GM19240 (cell line): ENCODE measurements at regions not wholly inside any gene's neighbourhood (a gene's known extent, or its start where the extent isn't known, plus 50 kb on each side); places are given as distances from the start of the nearest gene placed in this dataset.
A peak's percentile ranks its signal among the peaks of the same experiment; 100 is the strongest.
"Not testable (repeated sequence)": the region's sequence is repeated elsewhere in the genome, so short reads cannot be mapped to it uniquely, and the experiment has no call there.

Experiments used
- DNase-seq: peaks from one replicate; pipeline ENCODE4 v3.0.0; 2011; ENCODE audit warnings: low spot score; ENCODE audit not compliant: insufficient read length

DNA sequence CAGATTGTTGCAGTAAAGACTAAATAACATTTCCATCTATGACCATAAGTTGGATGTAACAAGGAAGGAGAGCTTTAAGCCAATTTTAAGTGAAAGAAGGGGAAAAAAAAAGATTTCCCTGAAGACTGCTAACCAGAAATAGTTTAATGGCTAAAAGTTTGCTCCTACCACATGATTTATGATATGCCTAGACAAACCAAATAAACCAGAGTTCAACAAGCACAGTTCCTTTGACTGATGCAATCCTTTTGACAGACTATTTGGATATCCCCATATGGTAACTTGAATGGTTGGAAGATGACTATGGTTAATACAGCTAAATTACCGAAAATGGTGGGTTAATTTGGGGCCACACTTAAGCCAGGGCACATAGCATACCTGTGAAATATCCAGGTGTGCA lies 338.5 kb downstream of the CETN3 start:
- DNase-seq = no peak

DNA sequence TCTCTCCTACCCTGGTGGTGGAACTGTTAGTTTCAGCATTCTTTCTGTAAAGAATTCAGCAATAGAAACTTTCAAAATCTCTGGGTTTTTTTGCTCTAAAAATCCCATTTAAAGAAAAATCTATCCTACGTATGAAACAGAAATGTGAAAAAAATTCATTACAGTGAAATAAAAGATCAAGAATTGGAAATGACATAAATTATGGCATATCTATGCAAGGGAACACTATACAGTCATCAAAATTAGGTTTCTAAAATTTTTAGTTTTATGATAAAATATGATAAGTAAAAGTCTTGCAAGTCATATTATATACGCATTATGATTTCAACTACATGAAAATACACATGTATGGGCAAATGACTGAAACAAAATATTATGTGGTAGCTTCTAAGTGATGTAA lies 342.6 kb downstream of the CETN3 start:
- DNase-seq = no peak

DNA sequence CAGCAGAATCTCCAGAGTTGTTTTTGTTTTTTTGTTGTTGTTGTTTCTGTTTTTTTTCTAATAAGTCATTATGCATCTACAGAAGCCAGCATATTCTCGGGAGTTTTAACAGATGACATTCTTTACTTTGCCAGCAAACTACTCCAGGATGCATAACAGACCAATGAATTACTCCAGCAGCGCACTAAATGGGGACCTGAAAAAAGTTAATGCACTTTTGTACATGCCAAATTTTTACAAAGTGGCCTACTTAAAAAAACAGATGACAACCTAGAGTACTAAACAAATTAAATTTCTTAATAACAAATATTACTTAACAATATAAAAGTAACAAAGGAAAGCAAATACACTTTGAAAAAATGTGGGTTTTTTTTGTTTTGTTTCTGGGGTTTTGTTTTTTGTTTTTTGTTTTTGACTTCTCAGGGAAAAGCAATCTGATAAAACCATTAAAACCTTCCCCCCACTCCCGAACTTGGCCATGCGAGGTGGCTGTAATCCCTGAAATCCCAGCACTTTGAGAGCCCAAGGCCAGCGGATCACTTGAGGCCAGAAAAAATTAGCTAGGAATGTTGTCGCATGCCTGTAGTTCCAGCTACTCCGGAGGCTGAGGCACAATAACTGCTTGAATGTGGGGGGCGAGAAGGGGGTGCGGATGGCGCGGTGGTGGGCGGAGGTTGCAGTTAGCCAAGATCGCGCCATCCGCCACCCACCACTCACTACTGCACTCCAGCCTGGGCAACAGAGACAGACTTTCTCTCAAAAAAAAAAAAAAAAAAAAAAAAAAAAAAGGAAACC lies 352.4 kb downstream of the CETN3 start:
- DNase-seq = no peak

DNA sequence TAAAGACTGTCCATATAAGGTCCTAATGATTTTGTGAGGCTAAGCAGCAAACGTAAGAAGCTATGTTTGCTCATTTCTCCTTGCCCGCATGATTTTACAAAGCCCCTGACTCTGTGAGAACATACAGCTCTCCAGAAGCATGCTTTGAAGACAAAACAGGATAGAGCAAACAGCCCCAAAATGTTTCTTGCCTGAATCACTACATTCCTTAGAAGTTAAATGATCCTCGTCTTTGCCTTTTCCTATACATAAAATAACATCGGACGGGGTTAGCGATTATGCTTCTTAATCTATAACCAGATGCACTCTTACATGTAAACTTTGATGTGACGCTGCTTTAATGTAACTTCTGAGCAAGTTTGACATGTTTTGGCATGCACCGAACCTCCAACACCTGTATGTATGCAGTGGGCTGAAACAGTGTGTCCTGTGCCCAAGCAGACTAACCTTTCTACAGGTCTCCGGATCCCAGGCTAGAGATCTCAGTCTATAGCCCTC lies 353.7 kb downstream of the CETN3 start:
- DNase-seq = no peak

DNA sequence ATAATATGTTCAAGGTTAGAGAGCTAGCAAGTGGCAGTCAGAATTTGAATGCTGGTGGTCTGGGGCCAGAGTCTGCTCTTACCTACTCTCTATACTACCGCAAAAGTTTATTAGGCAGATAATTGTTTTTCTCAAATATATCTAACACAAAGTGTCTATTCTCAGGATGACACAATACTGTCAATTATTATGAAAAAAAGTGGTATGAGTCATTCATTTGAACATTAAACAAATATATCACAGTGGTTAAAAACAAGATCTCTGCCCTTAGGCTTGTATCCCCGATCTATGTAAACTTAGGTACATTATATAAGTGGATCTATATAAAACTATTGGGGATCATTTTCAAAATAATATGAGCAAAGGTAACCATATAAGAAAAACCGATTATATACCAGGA lies 354.9 kb downstream of the CETN3 start:
- no peak for DNase-seq

DNA sequence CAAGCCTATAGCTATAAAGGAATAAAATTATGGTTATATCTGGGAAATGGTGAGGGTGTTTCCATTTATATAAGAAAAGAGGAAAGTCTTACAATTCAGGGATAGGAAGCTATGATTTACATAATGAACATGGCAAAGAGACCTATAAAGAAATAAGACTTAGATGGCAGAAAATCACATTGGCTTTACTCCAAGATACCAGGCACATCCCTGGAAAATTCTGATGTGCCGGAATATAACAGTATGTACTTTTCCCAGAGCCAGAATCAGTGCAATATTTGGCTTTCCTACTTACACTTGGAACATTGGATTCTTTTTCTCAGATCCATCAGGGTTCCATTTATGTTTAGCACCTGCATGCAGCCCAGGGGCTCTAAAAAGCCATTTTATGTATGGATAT lies 357.8 kb downstream of the CETN3 start:
- DNase-seq = no peak

DNA sequence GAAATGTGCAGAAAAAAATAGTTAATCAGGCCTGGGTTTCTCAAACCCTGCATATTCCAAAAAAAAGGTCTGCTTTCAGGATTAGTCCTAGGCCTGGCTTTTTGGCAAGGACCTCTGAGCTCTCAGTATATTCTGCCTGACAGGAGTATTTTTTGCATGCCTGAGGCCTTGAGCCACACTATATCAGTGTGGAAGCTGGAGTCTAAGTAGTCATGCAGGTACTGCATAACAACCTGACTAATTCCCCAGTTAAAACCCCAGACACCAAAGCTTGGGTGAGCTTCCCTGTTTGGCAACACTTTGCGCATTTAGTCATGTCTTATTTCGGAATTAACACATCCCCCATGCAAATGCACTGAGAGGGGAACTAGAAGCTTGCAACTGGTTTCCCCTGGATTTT lies 359.5 kb downstream of the CETN3 start:
- no peak for DNase-seq

DNA sequence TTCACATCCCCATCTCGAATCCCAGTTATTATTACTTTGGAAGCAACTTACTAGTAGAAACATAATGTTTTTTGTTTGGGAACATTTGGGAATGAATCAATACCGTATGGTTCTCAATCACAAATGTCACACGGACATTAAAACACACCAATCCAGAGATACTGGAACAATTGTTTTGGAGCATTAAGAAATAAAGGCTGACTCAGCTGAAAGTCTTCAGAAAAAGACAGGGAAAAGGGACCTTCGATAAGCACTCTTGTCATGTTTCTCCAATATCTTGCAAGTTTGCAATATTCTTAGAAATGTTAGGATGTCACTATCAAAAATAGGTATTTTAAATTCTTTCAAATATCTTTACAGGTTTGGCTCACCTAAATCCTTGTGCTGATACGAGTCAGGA lies 362.4 kb downstream of the CETN3 start:
- no peak for DNase-seq

DNA sequence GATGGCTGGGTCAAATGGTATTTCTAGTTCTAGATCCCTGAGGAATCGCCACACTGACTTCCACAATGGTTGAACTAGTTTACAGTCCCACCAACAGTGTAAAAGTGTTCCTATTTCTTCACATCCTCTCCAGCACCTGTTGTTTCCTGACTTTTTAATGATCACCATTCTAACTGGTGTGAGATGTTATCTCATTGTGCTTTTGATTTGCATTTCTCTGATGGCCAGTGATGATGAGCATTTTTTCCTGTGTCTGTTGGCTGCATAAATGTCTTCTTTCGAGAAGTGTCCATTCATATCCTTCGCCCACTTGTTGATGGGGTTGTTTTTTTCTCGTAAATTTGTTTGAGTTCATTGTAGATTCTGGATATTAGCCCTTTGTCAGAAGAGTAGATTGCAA lies 369.5 kb downstream of the CETN3 start:
- not testable (repeated sequence) for DNase-seq

DNA sequence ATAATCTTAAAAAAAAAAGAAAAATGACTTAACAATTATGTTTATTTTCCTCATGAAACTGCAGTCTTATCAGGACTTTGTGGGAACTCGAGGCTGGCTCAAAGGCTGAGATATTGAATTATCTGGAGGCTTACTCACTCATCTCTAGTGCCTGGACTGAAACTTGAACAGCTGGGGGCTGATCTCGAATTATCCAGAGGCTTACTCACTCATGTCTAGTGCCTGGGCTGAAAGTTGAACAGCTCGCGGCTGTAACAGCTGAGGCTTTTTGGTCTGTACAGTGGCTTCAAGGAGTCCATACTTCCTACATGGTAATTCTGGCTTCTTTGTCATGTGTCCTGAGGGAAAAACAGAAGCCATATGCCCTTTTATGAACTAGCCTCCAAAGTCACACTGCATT lies 371.9 kb downstream of the CETN3 start:
- no peak for DNase-seq

DNA sequence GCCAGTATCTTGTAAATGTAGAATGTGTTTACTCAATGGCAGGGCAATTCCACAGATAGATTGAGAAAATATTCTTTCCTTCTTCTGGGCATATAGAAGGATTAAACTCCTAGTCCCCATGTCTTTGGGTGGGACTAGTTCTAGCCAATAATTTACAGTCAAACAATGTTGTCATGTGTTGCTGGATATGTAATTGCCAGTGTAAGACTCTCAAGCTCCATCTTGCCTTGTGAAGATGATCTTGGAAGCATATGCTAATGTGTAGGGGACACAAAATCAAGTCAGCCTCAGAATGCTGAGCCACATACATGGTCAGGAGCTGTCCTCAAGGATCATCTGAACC lies 386.9 kb downstream of the CETN3 start:
- DNase-seq = no peak

DNA sequence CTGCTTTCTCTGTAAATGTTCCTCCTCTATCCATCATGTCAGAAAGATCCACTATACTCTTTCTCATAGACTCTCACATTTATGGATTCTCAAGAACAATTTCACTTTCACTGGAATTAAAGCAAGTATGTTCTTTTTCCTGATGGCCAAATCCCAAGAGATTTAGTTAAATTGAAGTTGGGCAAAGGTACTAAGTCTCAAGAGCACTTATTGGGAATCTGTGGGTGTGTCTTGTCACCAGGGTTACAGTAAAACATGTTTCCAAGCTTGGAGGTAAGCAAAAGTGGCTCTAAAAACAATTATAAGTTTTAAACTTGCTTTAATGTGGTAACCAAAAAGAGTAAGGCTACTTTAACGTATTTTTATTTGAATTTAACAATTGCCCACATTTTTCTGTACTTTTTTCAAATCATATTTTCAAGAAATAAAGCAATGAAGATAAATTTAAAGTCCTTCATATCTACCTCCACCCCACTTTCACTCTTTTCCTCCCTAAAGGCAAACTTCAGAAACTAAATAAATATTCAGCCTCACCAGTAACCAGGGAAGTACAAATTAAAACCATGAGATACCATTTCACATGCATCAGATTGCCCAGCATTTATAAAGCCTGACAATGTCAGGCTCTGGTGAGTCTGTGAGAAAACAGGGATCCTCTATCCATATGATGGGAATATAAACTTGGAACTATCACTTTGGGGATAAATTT lies 387.4 kb downstream of the CETN3 start:
- no peak for DNase-seq

DNA sequence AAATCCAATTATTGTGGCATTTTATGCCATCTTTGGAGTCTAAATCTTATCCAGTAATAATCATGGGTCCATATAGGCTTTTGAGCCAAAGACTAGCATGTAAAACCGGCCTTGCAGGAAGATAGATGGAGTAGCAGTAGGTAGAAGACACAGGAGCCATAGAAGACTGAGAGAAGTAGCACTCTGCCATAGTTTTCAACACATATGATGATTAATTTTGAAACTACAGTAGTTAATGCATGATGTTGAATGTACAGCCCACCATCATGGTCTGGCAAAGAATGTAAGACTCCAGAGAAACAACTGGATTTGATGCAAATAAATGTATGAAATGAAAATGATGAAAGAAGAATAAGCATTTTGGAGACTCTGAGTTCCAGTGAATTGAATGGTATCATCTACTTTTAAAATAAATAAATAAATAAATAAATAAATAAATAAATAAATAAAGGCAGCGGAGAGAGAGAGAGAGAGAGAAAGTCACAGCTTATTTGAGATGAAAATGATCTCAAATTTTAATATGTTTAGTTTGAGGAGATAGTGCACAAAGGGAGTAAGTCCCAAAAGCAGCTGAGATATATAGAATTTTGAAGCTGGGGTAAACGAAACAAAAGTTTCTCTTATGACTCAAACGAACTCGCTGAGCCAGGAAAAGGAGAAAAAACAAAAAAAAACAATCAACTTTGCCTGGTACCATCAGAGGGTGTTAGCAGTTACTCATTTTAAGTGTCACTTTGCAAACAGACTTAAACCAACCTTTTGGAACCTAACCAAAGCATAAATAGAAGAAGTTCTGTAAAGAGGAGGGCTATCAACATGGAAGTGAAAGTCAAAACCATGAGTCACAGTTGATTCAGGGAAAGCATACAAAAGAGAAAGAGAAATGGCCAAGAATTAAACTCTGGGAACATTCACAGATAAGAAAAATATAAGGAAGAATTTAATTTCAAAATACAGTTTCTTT lies 388.7 kb downstream of the CETN3 start:
- no peak for DNase-seq

DNA sequence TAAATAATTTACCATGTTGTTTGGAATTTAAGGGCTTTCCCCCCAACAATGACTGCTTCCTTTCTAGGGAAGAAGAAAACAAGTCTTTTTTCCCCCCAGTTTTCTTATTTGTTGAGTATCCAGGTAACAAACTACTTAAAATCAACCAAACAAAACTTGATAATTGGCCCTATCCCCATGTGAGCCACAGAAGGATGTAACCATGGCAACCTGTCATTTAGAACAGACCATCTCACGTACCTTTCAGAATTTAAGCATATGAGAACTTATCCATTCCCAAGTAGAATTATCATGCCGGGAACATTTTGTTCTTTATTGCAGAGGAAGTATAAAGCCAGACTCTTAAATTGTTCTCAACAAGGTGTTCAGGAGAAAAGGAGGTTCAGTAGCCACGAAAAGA lies 392.3 kb downstream of the CETN3 start:
- no peak for DNase-seq

DNA sequence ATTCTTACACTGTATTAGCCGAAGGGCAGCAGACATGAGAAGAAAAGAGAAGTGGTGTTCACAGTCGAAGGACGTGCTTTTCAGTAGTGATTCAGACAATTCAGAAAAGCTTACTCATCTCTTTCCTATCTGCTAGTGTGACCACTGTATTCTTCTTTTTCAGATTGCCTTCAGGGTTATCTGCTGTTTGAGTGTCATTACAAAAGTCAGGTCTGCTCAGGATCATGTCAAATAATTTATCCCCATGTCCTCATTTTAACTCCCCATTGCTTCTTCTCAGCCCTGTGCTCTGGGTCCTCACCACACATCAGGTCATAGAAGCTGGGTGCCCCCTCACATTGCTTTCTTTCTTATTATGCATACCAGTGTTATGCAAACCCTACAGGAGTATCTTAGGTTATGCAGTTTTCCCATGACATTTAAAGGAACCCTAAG lies 394.0 kb downstream of the CETN3 start:
- no peak for DNase-seq

DNA sequence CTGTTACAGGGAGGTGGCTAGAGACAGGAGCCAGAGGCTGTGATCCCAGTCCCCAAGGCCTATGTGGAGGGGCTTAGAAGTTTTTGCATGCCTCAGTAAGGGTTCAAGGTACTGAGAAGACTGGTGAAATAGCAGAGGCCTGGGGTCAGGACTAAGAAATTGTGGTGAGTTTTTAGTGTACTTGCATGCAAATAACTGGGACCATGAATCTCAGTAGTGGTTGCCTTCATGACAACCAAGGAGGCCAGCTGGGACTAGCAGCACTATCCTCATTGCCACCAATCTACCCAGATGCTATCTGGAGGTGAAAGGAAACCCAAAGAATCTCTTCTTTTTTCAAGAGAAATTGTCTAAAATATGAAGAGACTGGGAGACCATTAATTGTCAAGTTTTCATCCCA lies 395.1 kb downstream of the CETN3 start:
- peak; percentile 16 for DNase-seq

DNA sequence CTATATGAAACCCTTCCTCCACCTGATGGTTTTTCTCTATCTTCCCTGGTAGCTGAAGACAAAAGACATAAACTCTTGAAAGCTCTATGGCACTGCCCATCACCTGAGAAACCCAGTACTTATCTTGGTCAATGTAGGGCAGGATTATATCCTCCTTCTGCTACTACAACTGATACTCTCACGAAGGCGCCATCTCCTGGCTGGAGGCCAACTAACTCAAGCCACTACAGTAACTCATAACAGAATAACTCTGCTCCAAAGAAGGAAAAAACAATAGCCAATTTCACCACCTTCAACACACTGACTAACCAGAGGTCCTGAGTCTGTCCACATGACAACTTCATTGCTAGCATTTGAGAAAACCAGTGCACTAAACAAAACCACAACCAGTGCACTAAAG lies 409.2 kb downstream of the CETN3 start:
- no peak for DNase-seq

DNA sequence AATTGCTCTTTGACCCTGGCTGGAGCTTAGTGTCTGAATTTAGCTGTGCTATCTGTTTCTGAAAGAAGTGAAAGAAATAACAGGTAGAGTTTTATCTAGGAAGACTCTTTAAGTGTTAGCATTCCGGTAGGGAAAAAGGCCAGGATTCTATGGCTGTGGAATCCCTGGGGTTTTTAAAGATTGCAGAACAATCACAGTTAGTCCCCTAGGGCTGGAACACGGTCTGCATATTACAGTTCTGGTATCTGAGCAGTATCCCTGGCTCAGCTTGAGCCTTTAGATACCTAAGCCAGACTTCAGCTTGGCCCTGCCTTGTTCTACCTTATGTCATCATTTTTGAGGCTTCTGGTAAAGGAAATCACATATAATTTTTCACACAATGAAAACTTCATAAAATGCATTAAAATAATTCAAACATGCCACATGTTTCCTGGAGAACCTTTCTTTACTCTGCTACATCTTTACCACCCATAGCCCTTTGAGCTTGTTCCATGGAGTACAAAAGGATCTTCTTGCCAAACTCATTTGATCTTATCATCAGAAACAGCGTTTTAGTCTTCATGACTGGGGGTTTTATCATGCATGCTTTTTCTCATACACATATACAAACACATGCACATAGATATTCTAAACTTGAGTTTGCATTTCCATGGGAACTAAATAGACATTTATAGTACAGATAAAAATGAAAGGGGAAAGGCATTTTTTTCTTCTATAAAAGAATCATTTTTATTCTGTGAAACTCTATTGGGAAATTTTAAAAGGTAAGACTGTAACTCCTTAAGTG lies 410.8 kb downstream of the CETN3 start:
- DNase-seq = no peak

DNA sequence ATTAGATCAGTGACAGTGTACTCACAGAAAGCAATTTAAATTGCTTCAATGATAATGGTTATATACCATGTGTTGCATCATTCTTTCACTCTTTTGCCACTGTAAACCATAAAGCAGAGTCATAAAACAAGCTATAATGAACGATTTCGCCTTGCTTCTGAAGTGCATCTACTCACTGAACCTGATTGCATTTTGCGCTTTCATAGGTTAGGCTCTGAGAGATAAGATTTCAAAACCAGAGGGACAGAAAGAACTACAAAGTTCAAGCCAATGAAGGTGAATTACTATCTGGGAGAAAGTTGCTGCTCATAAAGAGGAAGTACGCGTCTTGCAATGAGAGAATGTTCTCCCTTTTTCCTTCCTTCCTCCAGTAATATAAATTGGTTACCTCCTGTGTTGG lies 412.7 kb downstream of the CETN3 start:
- DNase-seq = no peak

DNA sequence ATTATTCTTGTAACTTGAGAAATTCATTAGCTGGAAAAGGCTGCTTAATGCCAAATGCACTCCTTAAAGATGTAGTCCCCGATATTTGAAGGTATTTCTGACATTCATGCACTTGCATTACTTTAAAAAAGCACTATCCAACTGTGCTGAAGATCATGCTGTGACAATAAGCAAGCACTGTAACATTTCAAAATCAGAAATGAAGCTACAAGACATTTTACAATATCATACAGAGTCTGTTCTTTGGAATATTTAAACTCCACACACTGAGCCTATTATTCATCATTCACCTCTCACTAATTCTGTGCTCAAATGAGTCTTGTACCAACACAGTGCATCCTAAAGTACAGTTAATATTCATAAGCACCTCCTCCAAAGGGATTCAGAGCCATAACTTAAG lies 413.2 kb downstream of the CETN3 start:
- no peak for DNase-seq

DNA sequence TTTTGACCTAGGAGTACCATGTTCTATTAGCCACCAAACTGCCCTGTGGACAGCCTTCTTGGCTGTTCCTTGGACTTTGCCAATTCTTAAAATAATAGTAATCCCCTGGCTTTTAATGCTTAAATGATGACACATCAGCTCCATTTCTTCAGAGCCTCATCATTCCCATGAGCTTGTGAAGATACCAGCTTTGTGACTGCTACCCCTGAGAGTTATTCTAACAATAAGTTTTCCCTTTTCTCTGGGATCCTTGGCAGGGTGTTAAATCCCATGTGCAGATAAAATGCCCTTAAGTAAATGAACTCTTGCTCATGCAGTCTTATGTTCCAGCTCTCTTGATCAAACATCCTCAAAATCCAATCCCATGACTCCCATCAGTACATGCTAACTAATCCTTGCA lies 415.3 kb downstream of the CETN3 start:
- DNase-seq = no peak
